NCI-H69 (cell line): ENCODE measurements at regions not wholly inside any gene's neighbourhood (a gene's known extent, or its start where the extent isn't known, plus 50 kb on each side); places are given as distances from the start of the nearest gene placed in this dataset.
"Not testable (repeated sequence)": the region's sequence is repeated elsewhere in the genome, so short reads cannot be mapped to it uniquely, and the experiment has no call there.

Source experiments
- DNase-seq: peaks from one replicate; lab custom pipeline; 2025; lab: John Stamatoyannopoulos, UW

- no peak for DNase-seq
Measured at GRCh38 chr6:121020656-121021055, 313.6 kb downstream of the TBC1D32 start.

GRCh38 chr6:121008553-121008952 is 325.7 kb downstream of the TBC1D32 start:
- DNase-seq, result no peak

DNA sequence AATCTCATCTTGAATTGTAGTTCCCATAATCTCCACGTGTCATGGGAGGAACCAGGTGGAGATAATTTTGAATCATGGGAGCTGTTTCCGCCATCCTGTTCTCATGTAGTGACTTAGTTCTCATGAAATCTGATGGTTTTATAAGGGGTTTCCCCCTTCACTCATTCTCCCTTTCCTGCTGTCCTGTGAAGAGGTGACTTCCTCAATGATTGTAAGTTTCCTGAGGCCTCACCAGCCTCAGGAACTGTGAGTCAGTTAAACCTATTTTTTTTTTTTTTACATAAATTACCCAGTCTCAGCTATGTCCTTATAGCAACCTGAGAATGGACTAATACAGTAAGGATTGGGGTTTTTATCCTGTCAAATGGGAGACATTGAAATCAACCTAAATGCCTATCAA is 328.3 kb downstream of the TBC1D32 start:
- DNase-seq, result no peak

DNA sequence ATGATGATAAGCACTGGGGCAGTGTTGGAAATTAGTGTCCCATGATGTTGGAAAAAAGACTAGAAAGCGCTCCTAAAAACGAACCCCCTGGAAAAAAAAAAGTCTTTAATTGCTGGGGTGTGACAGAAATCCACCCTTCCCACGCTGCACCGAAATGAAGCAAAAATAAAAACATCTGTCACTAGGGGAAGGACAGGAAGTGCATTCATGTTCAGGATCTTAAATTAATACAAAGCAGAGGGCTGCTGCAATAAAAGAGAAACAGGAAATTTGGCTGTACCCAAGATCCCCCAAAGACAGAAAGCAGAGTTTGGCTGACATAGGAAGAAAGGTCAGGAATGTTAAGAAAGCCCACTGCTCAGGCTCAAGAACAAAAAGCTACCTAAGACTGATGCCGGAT is 333.9 kb downstream of the TBC1D32 start:
- no peak for DNase-seq

DNA sequence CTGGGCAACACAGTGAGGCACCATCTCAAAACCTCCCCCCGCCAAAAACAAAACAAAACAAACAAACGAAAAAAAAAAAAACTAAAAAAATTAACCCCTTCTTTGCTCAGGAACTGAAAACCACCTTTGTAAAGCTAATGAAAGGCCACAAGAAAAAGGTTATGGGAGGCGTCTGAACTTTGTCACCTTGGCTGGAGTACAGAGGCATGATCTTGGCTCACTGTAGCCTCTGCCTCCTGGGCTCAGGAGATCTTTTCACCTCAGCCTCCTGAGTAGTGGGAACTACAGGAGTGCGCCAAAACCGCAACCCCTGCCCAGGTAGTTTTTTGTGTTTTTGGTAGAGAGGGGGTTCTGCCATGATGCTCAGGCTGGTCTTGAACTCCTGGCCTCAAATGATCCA is 337.9 kb downstream of the TBC1D32 start:
- no peak for DNase-seq

- DNase-seq, result no peak
Measured at GRCh38 chr6:120994573-120994967, 339.7 kb downstream of the TBC1D32 start.

- no peak for DNase-seq
Measured at GRCh38 chr6:120993929-120994572, 340.2 kb downstream of the TBC1D32 start.

GRCh38 chr6:120992257-120992656 is 342.0 kb downstream of the TBC1D32 start:
- DNase-seq, result no peak

DNA sequence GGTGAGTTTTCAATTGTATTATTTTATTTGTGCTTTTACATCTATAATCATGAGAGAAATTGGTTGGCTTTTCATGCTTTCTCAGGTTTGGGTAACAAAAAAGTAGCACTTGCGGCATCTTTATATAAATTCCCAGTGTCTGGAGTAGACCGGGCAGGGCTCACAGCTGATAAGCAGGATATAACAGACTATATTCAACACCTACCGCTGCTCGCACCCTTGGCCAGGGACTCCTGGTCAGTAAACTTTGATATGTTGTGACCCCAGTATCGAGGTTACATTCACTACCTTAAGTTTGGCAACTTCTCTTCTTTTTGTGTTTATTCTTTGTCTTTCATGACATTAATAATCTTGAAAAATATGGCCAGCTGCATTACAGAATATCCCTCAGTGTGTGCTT is 343.4 kb downstream of the TBC1D32 start:
- no peak for DNase-seq

- DNase-seq, result no peak
Measured at GRCh38 chr6:120981835-120982234, 352.4 kb downstream of the TBC1D32 start.

GRCh38 chr6:120966321-120966720 is 368.0 kb downstream of the TBC1D32 start:
- no peak for DNase-seq

GRCh38 chr6:120965814-120966213 is 368.5 kb downstream of the TBC1D32 start:
- DNase-seq, result no peak

GRCh38 chr6:120960761-120961160 is 373.5 kb downstream of the TBC1D32 start:
- DNase-seq, result no peak

- no peak for DNase-seq
Measured at GRCh38 chr6:120954111-120954510, 380.2 kb downstream of the TBC1D32 start.

DNA sequence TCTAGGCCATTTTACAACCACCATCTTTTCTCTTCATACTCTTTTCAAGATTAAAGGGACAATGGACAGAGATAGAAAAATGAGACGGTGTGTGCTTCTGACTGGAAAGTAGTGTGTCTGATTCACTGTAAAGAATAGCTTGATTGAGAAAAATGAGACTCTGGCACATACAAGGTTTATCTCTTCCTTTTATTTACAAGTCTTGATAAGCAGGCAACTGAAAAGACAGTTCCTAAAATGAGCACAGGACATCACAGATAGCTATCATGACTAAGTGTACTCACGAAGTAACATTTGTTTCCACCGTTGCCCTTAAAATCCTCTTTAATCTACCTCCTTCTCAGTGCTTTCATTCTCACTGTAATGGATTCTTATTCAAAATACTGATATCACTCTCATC is 383.0 kb downstream of the TBC1D32 start:
- no peak for DNase-seq

GRCh38 chr6:120947111-120947510 is 387.2 kb downstream of the TBC1D32 start:
- DNase-seq, result no peak

GRCh38 chr6:120945905-120946594 is 388.2 kb downstream of the TBC1D32 start:
- DNase-seq, result no peak

DNA sequence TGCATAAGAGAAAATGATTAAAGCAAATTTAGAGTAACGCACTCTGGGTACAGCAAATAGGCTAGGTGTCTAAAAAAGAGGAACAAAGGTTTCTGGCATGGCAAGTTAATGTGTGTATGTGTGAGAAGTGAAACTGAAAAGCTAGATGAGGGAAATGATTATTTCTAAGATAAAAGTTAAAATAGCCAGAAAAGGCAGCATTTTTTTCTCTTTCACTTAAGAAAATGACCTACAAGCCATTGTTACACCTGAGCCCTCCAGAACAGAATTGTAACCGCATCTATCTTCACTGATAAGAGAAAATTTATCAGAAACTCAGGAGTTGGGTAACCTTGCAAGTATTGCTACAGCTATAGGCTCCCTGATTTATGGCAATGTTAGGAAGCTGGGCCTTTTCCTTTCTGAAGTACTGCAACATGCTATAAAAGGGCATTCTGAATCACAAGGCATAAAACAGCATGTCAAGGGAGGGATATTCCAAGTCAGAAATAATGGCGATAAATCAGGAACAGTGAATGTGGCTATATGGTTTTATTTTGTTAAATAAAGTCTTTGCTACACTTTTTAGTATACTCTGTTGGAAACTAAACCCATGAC is 395.3 kb downstream of the TBC1D32 start:
- DNase-seq, result no peak

- DNase-seq, result no peak
Measured at GRCh38 chr6:120938164-120938875, 396.0 kb downstream of the TBC1D32 start.

GRCh38 chr6:120935908-120936307 is 398.4 kb downstream of the TBC1D32 start:
- no peak for DNase-seq

- no peak for DNase-seq
Measured at GRCh38 chr6:120935016-120935415, 399.3 kb downstream of the TBC1D32 start.

GRCh38 chr6:120931520-120932180 is 402.6 kb downstream of the TBC1D32 start:
- not testable (repeated sequence) for DNase-seq
